ENCODE measurements at regions not wholly inside any gene's neighbourhood (a gene's known extent, or its start where the extent isn't known, plus 50 kb on each side); places are given as distances from the start of the nearest gene placed in this dataset.

GRCh38 chr13:63156816-63157215, 1741.2 kb upstream of the PCDH20 start:
- TF ChIP-seq CTCF (IDR thresholded peaks at IDR 0.05; ENCODE audit: low read depth, low read length) = no peak
- H3K27ac ChIP-seq (ENCODE audit: low read depth, low read length) = no peak overlapping the region
- POLR2A ChIA-PET = no interaction called here
- no peaks in the 10 kb centered on the region for H3K9me3 ChIP-seq (ENCODE audit: control insufficient read depth, insufficient read depth, low read length)
- H3K27me3 ChIP-seq (ENCODE audit: control insufficient read depth, insufficient read depth, low read length) = no peaks in the 10 kb centered on the region
- no peak for DNase-seq (ENCODE audit: low read depth, low spot score)
- CTCF ChIA-PET = no interaction called here
- H3K4me3 ChIP-seq (ENCODE audit: low read depth, low read length) = no peak overlapping the region

GRCh38 chr13:63149375-63149774, 1733.7 kb upstream of the PCDH20 start:
- H3K9me3 ChIP-seq (ENCODE audit: control insufficient read depth, insufficient read depth, low read length) = no peaks in the 10 kb centered on the region
- no peak overlapping the region for H3K27ac ChIP-seq (ENCODE audit: low read depth, low read length)
- TF ChIP-seq CTCF (IDR thresholded peaks at IDR 0.05; ENCODE audit: low read depth, low read length) = no peak
- POLR2A ChIA-PET = no interaction called here
- no peak for DNase-seq (ENCODE audit: low read depth, low spot score)
- H3K4me3 ChIP-seq (ENCODE audit: low read depth, low read length) = no peak overlapping the region
- no peaks in the 10 kb centered on the region for H3K27me3 ChIP-seq (ENCODE audit: control insufficient read depth, insufficient read depth, low read length)
- CTCF ChIA-PET = no interaction called here

- no peak for TF ChIP-seq CTCF (IDR thresholded peaks at IDR 0.05; ENCODE audit: low read depth, low read length)
- CTCF ChIA-PET = no interaction called here
- H3K9me3 ChIP-seq (ENCODE audit: control insufficient read depth, insufficient read depth, low read length) = no peaks in the 10 kb centered on the region
- no peak for DNase-seq (ENCODE audit: low read depth, low spot score)
- H3K4me3 ChIP-seq (ENCODE audit: low read depth, low read length) = no peak overlapping the region
- H3K27ac ChIP-seq (ENCODE audit: low read depth, low read length) = no peak overlapping the region
- H3K27me3 ChIP-seq (ENCODE audit: control insufficient read depth, insufficient read depth, low read length) = no peaks in the 10 kb centered on the region
- POLR2A ChIA-PET = no interaction called here
Observed at GRCh38 chr13:63139277-63139676, 1723.6 kb upstream of the PCDH20 start.

- Histone ChIP-seq H3K4me3 (ENCODE audit: low read depth, low read length) (no peak overlapping the region), H3K9me3 (ENCODE audit: control insufficient read depth, insufficient read depth, low read length) (peaks cover 2% of the 10 kb centered on the region; the same call in 1 of the 2 replicates), H3K27ac (ENCODE audit: low read depth, low read length) (no peak overlapping the region), H3K27me3 (ENCODE audit: control insufficient read depth, insufficient read depth, low read length) (no peaks in the 10 kb centered on the region)
- no peak for TF ChIP-seq CTCF (IDR thresholded peaks at IDR 0.05; ENCODE audit: low read depth, low read length)
- ChIA-PET CTCF (no interaction called here), POLR2A (no interaction called here)
- no peak for DNase-seq (ENCODE audit: low read depth, low spot score)
Observed at GRCh38 chr13:63129995-63130394, 1714.3 kb upstream of the PCDH20 start.

- Histone ChIP-seq H3K9me3 (ENCODE audit: control insufficient read depth, insufficient read depth, low read length) (peaks cover 2% of the 10 kb centered on the region; the same call in 1 of the 2 replicates), H3K4me3 (ENCODE audit: low read depth, low read length) (no peak overlapping the region), H3K27ac (ENCODE audit: low read depth, low read length) (no peak overlapping the region), H3K27me3 (ENCODE audit: control insufficient read depth, insufficient read depth, low read length) (no peaks in the 10 kb centered on the region)
- POLR2A ChIA-PET = no interaction called here
- CTCF ChIA-PET = interaction anchor here (0.6 to 0.7 kb wide), 2 partner anchors 752 to 808 kb away, joined by 3 read pairs; no protein-coding TSS in a partner anchor
- DNase-seq (ENCODE audit: low read depth, low spot score) = no peak
- TF ChIP-seq CTCF (IDR thresholded peaks at IDR 0.05; ENCODE audit: low read depth, low read length) = no peak
Observed at GRCh38 chr13:63128716-63129115, 1713.1 kb upstream of the PCDH20 start.

Measured in AG04450 (cell line).